ENCODE measurements at regions not wholly inside any gene's neighbourhood (a gene's known extent, or its start where the extent isn't known, plus 50 kb on each side); places are given as distances from the start of the nearest gene placed in this dataset.

DNA sequence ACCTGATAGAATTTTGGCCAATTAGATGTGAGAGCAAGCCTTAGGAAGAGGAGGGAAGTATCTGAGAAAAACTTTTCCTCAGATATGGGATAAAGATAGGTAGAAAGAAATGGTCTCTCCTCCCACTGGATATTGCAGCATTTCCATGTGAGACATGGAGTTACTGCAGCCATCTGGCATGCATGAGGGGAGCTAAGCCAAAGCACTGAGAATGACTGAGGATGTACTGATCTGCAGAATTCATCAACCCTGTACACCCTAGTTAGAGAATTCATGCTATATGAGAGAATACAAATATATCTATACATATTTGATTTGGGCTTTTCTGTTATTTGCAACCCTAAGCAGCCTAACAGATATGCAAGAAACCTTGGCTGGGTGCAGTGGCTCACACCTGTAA lies 52.5 kb upstream of the RPL34 start:
- Histone ChIP-seq H3K4me1 (ENCODE audit: insufficient read depth, low read length) (peaks cover 7% of the 10 kb centered on the region), H3K36me3 (ENCODE audit: insufficient read depth, low read length) (no peaks in the 10 kb centered on the region), H3K4me3 (ENCODE audit: low read length) (no peak overlapping the region), H3K27me3 (ENCODE audit: insufficient read depth, low read length) (peaks cover 8% of the 10 kb centered on the region), H2AFZ (ENCODE audit: low read depth, low read length) (no peak overlapping the region), H3K9me3 (ENCODE audit: low read length) (no peaks in the 10 kb centered on the region)

DNA sequence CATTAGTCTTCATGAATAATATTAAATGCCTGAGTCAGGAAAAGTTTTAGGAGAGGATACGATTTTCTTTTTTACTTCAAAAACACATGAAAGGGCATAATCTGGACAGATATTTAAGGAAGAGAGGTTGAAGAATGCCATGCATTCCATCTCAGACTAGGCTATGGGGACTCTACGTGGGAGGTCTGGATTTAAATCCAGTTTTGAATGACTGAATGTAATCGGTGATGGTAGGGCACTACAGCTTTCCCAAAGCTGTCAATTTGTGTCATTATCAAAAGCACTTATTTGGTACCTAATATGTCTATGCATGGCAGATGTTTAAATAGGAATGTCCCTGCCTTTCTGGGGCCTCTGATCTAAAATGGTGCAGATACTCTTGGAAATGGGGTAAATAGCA lies 59.3 kb upstream of the RPL34 start:
- H3K27me3 ChIP-seq (ENCODE audit: insufficient read depth, low read length) = peaks cover 7% of the 10 kb centered on the region
- peaks cover 8% of the 10 kb centered on the region for H3K4me1 ChIP-seq (ENCODE audit: insufficient read depth, low read length)
- H2AFZ ChIP-seq (ENCODE audit: low read depth, low read length) = no peak overlapping the region
- H3K4me3 ChIP-seq (ENCODE audit: low read length) = no peak overlapping the region
- H3K9me3 ChIP-seq (ENCODE audit: low read length) = no peaks in the 10 kb centered on the region
- no peaks in the 10 kb centered on the region for H3K36me3 ChIP-seq (ENCODE audit: insufficient read depth, low read length)

- Histone ChIP-seq H2AFZ (ENCODE audit: low read depth, low read length) (no peak overlapping the region), H3K36me3 (ENCODE audit: insufficient read depth, low read length) (no peaks in the 10 kb centered on the region), H3K4me1 (ENCODE audit: insufficient read depth, low read length) (peaks cover 8% of the 10 kb centered on the region), H3K27me3 (ENCODE audit: insufficient read depth, low read length) (peaks cover 7% of the 10 kb centered on the region), H3K4me3 (ENCODE audit: low read length) (no peak overlapping the region), H3K9me3 (ENCODE audit: low read length) (no peaks in the 10 kb centered on the region)
Measured at GRCh38 chr4:108560616-108561015, 59.8 kb upstream of the RPL34 start.

DNA sequence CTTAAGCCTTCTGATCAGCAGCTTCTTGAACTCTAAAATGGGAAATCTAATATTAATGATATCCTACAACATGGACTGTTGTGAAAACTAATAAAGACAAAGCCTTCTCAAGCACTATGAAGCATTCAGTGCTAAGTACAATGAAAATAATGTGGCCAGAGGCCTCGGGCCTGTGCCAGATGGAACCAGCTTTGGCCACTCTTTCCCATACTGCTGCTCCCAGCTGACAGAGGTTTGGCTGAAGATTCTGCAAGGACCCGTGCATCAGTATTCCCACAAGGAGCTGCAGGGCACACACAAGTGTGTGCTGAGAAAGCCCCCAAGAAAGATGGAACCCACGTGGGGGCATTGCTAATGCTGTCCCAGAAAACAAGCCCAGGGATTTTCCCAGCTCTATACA lies 60.5 kb upstream of the RPL34 start:
- peaks cover 7% of the 10 kb centered on the region for H3K27me3 ChIP-seq (ENCODE audit: insufficient read depth, low read length)
- H3K4me1 ChIP-seq (ENCODE audit: insufficient read depth, low read length) = peaks cover 5% of the 10 kb centered on the region
- H3K9me3 ChIP-seq (ENCODE audit: low read length) = no peaks in the 10 kb centered on the region

DNA sequence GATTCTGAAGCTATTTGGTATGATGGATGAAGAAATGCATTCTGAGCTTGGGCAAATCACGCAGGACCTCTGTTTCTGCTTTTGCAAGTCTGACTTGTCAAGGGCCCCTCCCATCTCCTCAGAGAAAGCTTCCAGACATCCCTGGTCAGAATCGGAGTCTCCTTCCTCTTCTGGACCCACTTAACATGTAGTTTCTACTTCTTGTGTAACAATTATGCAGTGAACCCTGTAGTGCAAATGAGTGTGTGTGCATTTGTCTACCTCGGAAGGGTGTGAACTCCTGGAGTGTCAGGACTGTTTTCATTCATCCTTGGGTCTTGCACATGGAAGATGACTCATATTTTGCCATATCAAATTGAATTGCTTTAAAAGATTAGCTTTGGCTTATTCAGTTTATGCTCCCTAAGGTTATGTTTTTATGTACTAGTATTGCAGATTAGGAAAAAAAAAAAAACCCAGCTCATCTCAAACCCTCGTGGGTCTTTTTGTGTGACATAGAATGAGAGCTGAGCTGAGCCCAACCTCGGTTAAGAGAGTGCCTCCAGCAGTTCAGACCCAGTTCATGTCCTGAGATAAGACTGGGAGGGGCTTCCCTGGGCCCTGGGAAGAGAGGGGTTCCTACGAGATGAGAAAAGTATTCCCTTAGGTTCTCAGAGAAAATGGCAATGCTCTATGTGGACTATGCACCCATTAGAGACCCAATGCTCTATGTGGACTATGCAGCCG lies 61.1 kb upstream of the RPL34 start:
- H3K36me3 ChIP-seq (ENCODE audit: insufficient read depth, low read length) = no peaks in the 10 kb centered on the region
- peaks cover 7% of the 10 kb centered on the region for H3K27me3 ChIP-seq (ENCODE audit: insufficient read depth, low read length)
- H3K4me1 ChIP-seq (ENCODE audit: insufficient read depth, low read length) = peaks cover 3% of the 10 kb centered on the region
- no peak overlapping the region for H2AFZ ChIP-seq (ENCODE audit: low read depth, low read length)
- H3K9me3 ChIP-seq (ENCODE audit: low read length) = no peaks in the 10 kb centered on the region
- no peak overlapping the region for H3K4me3 ChIP-seq (ENCODE audit: low read length)

More for the DNA sequence above, 60.5 kb upstream of the RPL34 start:
- Histone ChIP-seq H3K4me3 (ENCODE audit: low read length) (no peak overlapping the region), H3K36me3 (ENCODE audit: insufficient read depth, low read length) (no peaks in the 10 kb centered on the region), H2AFZ (ENCODE audit: low read depth, low read length) (no peak overlapping the region)

GRCh38 chr4:108556588-108557200 lies 63.7 kb upstream of the RPL34 start:
- H3K4me1 ChIP-seq (ENCODE audit: insufficient read depth, low read length) = peaks cover 3% of the 10 kb centered on the region
- no peak overlapping the region for H2AFZ ChIP-seq (ENCODE audit: low read depth, low read length)
- H3K4me3 ChIP-seq (ENCODE audit: low read length) = no peak overlapping the region
- no peaks in the 10 kb centered on the region for H3K9me3 ChIP-seq (ENCODE audit: low read length)
- no peaks in the 10 kb centered on the region for H3K36me3 ChIP-seq (ENCODE audit: insufficient read depth, low read length)
- peaks cover 7% of the 10 kb centered on the region for H3K27me3 ChIP-seq (ENCODE audit: insufficient read depth, low read length)

DNA sequence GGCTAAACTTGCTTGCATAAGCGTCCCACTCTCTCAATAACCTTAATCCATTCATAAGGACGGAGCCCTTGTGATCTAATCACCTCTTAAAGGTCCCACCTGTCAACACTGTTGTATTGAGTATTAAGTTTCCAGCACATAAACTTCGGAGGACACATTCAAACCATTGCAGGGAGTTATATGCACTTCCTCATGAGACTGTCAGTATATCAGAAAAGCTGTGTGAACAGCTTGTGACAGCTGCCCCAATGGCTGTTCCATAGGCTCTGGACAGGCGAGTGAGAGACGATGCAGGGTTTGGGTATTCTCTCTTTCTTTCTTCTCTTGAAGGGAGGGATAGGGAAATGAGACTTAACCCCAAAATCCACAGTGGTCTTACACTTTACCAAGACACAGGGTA lies 64.2 kb upstream of the RPL34 start:
- Histone ChIP-seq H3K4me3 (ENCODE audit: low read length) (no peak overlapping the region), H3K36me3 (ENCODE audit: insufficient read depth, low read length) (no peaks in the 10 kb centered on the region), H3K9me3 (ENCODE audit: low read length) (no peaks in the 10 kb centered on the region), H3K4me1 (ENCODE audit: insufficient read depth, low read length) (peaks cover 3% of the 10 kb centered on the region), H2AFZ (ENCODE audit: low read depth, low read length) (no peak overlapping the region), H3K27me3 (ENCODE audit: insufficient read depth, low read length) (peaks cover 7% of the 10 kb centered on the region)

DNA sequence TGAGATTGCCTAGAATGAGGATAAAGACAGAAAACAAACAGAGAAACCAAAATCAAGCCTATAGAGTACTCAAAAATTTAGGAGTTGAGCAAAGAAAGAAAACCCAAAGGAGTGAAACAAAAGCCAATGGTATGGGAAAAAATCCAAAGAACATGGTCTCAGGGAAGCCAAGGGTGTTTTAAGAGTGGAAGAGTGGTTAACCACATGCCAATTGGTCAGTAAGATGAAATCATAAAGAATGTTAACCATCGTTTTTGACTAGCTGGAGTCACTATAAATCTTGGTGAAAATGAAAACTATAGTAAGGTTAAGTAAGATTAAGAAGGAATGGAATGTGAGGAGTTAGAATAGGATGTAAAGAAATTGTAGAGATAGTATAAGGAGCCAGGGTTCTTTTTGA lies 64.7 kb upstream of the RPL34 start:
- H3K9me3 ChIP-seq (ENCODE audit: low read length) = no peaks in the 10 kb centered on the region
- no peaks in the 10 kb centered on the region for H3K36me3 ChIP-seq (ENCODE audit: insufficient read depth, low read length)
- H3K27me3 ChIP-seq (ENCODE audit: insufficient read depth, low read length) = peaks cover 5% of the 10 kb centered on the region
- H3K4me3 ChIP-seq (ENCODE audit: low read length) = no peak overlapping the region
- peaks cover under 1% of the 10 kb centered on the region for H3K4me1 ChIP-seq (ENCODE audit: insufficient read depth, low read length)
- H2AFZ ChIP-seq (ENCODE audit: low read depth, low read length) = no peak overlapping the region

DNA sequence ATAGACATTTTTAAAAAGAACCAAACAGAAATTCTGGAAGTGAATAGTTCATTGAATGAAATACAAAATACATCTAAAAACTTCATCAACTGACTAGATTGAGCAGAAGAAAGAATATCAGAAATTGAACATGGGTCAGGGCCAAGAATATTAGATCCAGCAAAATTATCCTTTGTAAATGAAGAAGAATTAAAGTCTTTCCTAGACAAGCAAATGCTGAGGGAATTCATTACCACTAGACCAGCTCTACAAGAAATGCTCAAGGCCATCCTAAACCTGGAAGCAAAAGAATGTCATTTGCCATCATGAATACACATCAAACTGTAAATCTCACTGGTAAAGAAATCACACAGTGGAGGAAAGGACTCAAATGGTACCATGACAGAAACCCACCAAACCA lies 72.7 kb upstream of the RPL34 start:
- no peak overlapping the region for H3K4me3 ChIP-seq (ENCODE audit: low read length)
- no peaks in the 10 kb centered on the region for H3K9me3 ChIP-seq (ENCODE audit: low read length)
- H3K36me3 ChIP-seq (ENCODE audit: insufficient read depth, low read length) = no peaks in the 10 kb centered on the region
- no peaks in the 10 kb centered on the region for H3K4me1 ChIP-seq (ENCODE audit: insufficient read depth, low read length)
- H2AFZ ChIP-seq (ENCODE audit: low read depth, low read length) = no peak overlapping the region
- no peaks in the 10 kb centered on the region for H3K27me3 ChIP-seq (ENCODE audit: insufficient read depth, low read length)

DNA sequence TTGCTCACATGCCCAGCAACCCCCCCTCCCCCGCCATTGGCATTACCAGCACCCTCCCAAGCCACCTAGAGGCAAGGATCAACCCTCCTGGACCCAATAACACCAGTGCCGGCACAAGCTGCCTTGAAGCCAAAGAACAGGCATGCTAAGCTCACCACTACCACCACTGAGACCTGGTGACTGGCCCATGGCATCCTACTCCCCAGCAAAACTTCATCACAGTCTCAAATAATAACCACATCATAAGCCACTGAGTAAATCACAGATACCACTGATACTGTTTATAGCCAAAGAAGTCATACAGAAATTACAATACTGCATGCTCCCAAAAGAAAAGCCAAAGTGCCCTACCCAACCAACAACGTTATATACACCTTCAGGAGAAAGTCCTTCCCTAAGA lies 73.6 kb upstream of the RPL34 start:
- Histone ChIP-seq H2AFZ (ENCODE audit: low read depth, low read length) (no peak overlapping the region), H3K4me3 (ENCODE audit: low read length) (no peak overlapping the region), H3K36me3 (ENCODE audit: insufficient read depth, low read length) (no peaks in the 10 kb centered on the region), H3K4me1 (ENCODE audit: insufficient read depth, low read length) (no peaks in the 10 kb centered on the region), H3K27me3 (ENCODE audit: insufficient read depth, low read length) (no peaks in the 10 kb centered on the region), H3K9me3 (ENCODE audit: low read length) (no peaks in the 10 kb centered on the region)

DNA sequence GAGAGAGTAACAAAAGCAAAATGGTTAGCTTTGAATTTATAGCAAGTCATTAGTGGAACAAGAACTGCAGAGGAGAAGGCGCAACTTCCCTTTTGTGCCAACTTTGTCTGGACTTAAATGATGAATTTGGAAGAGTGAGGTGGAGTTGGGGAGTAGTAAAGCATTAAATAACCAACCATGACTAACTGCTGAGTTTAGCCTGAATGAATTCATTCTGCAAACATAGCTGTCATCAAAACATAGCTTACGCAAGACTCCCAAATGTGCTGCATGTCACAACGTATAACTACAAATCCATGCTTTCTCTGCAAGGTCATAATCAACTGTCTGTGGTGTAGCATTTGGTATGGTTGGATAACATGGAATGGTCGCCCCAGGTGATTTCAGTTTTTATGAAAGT lies 75.9 kb upstream of the RPL34 start:
- no peaks in the 10 kb centered on the region for H3K36me3 ChIP-seq (ENCODE audit: insufficient read depth, low read length)
- no peaks in the 10 kb centered on the region for H3K9me3 ChIP-seq (ENCODE audit: low read length)
- no peaks in the 10 kb centered on the region for H3K4me1 ChIP-seq (ENCODE audit: insufficient read depth, low read length)
- H2AFZ ChIP-seq (ENCODE audit: low read depth, low read length) = no peak overlapping the region
- H3K27me3 ChIP-seq (ENCODE audit: insufficient read depth, low read length) = no peaks in the 10 kb centered on the region
- no peak overlapping the region for H3K4me3 ChIP-seq (ENCODE audit: low read length)

DNA sequence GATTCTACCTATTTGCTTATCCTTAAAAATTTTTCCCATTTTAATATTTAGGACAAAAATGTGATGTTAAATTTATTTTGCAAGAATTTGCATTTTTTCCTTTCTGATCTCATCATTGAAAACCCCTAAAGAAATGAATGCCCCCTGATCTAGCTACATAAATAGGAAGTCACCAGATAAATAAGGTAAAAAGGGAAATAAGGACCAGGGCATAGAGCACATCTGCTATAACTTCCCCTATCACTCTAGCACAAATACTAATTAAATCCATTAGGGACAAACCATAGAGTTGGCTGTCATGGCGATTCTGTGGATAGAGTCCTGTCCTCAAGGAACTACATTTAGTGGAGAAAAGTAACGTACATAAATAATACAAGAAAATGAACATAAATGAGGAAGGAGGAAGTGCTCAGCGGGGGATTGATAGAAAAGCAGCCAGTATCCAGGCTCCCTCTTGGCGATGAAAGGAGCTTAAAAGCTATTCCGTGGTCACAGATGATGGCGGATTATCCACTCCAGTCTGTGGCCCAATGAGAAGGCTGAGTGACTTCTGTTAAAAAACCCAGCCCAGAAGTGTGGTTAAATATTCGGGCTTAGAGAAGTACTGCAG lies 76.9 kb upstream of the RPL34 start:
- H2AFZ ChIP-seq (ENCODE audit: low read depth, low read length) = no peak overlapping the region
- no peaks in the 10 kb centered on the region for H3K36me3 ChIP-seq (ENCODE audit: insufficient read depth, low read length)
- H3K27me3 ChIP-seq (ENCODE audit: insufficient read depth, low read length) = no peaks in the 10 kb centered on the region
- H3K4me1 ChIP-seq (ENCODE audit: insufficient read depth, low read length) = no peaks in the 10 kb centered on the region
- no peaks in the 10 kb centered on the region for H3K9me3 ChIP-seq (ENCODE audit: low read length)
- no peak overlapping the region for H3K4me3 ChIP-seq (ENCODE audit: low read length)

DNA sequence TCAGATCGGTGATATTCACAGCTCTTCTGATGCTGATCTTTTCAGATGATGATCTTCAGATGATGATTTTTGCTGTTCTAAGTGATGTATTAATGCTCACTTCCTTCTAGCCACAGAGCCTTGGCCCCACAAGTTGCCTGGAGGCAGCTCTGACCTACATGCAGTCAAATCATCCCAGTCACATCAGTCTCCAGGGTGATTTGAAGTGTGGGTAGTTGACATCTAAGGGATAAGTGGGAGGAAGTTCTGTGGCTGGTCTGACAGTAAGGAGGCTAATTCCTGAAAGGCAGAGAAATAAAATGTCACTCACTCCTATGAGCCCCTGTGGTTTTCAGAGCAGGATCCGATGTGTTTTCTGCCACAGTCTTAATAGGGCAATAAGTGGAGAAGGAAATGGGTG lies 79.8 kb upstream of the RPL34 start:
- Histone ChIP-seq H2AFZ (ENCODE audit: low read depth, low read length) (no peak overlapping the region), H3K27me3 (ENCODE audit: insufficient read depth, low read length) (no peaks in the 10 kb centered on the region), H3K9me3 (ENCODE audit: low read length) (no peaks in the 10 kb centered on the region), H3K4me3 (ENCODE audit: low read length) (no peak overlapping the region), H3K4me1 (ENCODE audit: insufficient read depth, low read length) (no peaks in the 10 kb centered on the region), H3K36me3 (ENCODE audit: insufficient read depth, low read length) (no peaks in the 10 kb centered on the region)
